ENCODE measurements at regions not wholly inside any gene's neighbourhood (a gene's known extent, or its start where the extent isn't known, plus 50 kb on each side); places are given as distances from the start of the nearest gene placed in this dataset.
"Not testable (repeated sequence)": the region's sequence is repeated elsewhere in the genome, so short reads cannot be mapped to it uniquely, and the experiment has no call there.

DNA sequence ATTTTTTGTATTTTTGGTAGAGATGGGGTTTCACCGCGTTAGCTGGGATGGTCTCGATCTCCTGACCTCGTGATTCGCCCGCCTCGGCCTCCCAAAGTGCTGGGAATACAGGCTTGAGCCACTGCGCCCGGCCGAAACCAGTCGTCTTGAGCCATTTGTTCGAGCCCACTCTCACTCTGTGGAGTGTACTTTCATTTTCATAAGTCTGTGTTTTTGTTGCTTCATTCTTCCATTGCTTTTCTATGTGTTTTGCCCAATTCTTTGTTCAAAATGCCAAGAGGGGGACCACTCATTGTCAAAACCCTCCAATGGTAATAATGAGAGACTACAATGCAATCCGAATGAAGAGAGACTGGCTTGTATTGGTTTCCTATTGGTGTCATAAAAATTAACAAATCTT, 1545.5 kb upstream of the DDX18 start:
- Mint-ChIP-seq H3K4me3 (no peak overlapping the region), H3K36me3 (ENCODE audit: low read depth) (no peaks in the 10 kb centered on the region), H3K4me1 (ENCODE audit: low read depth) (no peaks in the 10 kb centered on the region), H3K9me3 (peaks cover 10% of the 10 kb centered on the region), H3K27me3 (no peaks in the 10 kb centered on the region), H3K27ac (no peak overlapping the region)
- no peaks in the 10 kb centered on the region for H3K36me3 ChIP-seq (ENCODE audit: insufficient read depth, low read length)
- H3K27me3 ChIP-seq (ENCODE audit: control insufficient read depth in 1 of 2, insufficient read depth in 2 of 2, low read length in 2 of 2): no peaks in the 10 kb centered on the region
- POLR2A ChIA-PET: no interaction called here
- no peak for ATAC-seq (ENCODE audit: poor library complexity)
- DNase-seq: no peak
- H3K27ac ChIP-seq (ENCODE audit: low read depth in 1 of 2, low read length in 2 of 2): no peak overlapping the region
- peaks cover 3 to 7% of the 10 kb centered on the region in 2 experiments for H3K9me3 ChIP-seq (ENCODE audit: control insufficient read depth in 1 of 2, insufficient read depth in 1 of 2, low read length in 2 of 2)
- TF ChIP-seq, protein P1, sequence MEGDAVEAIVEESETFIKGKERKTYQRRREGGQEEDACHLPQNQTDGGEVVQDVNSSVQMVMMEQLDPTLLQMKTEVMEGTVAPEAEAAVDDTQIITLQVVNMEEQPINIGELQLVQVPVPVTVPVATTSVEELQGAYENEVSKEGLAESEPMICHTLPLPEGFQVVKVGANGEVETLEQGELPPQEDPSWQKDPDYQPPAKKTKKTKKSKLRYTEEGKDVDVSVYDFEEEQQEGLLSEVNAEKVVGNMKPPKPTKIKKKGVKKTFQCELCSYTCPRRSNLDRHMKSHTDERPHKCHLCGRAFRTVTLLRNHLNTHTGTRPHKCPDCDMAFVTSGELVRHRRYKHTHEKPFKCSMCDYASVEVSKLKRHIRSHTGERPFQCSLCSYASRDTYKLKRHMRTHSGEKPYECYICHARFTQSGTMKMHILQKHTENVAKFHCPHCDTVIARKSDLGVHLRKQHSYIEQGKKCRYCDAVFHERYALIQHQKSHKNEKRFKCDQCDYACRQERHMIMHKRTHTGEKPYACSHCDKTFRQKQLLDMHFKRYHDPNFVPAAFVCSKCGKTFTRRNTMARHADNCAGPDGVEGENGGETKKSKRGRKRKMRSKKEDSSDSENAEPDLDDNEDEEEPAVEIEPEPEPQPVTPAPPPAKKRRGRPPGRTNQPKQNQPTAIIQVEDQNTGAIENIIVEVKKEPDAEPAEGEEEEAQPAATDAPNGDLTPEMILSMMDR (IDR thresholded peaks at IDR 0.05): no peak
- no peak overlapping the region for H3K4me3 ChIP-seq (ENCODE audit: low read length)
- CTCF ChIA-PET: no interaction called here
- intact Hi-C loops (cut with DNase I, micrococcal nuclease): no loop called here
- H3K4me1 ChIP-seq (ENCODE audit: insufficient read depth, low read length): no peaks in the 10 kb centered on the region

DNA sequence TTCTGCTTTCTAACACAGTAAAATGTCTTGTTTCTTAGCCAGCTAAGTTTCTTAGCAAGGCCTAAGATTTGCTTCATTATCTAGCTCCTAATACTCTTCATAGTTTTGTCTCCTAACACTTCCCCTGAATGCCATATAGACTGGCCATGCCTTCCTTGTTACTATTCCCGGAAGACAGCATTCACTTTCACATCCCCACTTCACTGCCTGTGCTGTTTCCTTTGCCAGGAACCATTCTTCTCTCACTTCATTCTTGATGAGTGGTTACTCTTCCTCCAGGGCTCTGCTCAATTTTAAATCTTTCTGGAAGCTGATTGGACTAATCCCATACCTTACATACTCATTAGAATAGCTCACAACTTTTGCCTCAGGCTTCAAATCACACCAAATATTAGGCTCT, 1510.2 kb upstream of the DDX18 start:
- Mint-ChIP-seq H3K27ac (no peak overlapping the region), H3K9me3 (peaks cover 10% of the 10 kb centered on the region), H3K36me3 (ENCODE audit: low read depth) (no peaks in the 10 kb centered on the region), H3K27me3 (no peaks in the 10 kb centered on the region), H3K4me1 (ENCODE audit: low read depth) (no peaks in the 10 kb centered on the region), H3K4me3 (no peak overlapping the region)
- POLR2A ChIA-PET: no interaction called here
- H3K27me3 ChIP-seq (ENCODE audit: control insufficient read depth in 1 of 2, insufficient read depth in 2 of 2, low read length in 2 of 2): no peaks in the 10 kb centered on the region
- no peaks in the 10 kb centered on the region for H3K4me1 ChIP-seq (ENCODE audit: insufficient read depth, low read length)
- ATAC-seq (ENCODE audit: poor library complexity) (no peak), DNase-seq (no peak)
- H3K27ac ChIP-seq (ENCODE audit: low read depth in 1 of 2, low read length in 2 of 2): no peak overlapping the region
- no peak overlapping the region for H3K4me3 ChIP-seq (ENCODE audit: low read length)
- TF ChIP-seq, protein P1 (IDR thresholded peaks at IDR 0.05): no peak
- CTCF ChIA-PET: no interaction called here
- no peaks in the 10 kb centered on the region for H3K36me3 ChIP-seq (ENCODE audit: insufficient read depth, low read length)
- peaks cover 0 to 5% of the 10 kb centered on the region in 2 experiments for H3K9me3 ChIP-seq (ENCODE audit: control insufficient read depth in 1 of 2, insufficient read depth in 1 of 2, low read length in 2 of 2)
- intact Hi-C loops (cut with DNase I, micrococcal nuclease): no loop called here

DNA sequence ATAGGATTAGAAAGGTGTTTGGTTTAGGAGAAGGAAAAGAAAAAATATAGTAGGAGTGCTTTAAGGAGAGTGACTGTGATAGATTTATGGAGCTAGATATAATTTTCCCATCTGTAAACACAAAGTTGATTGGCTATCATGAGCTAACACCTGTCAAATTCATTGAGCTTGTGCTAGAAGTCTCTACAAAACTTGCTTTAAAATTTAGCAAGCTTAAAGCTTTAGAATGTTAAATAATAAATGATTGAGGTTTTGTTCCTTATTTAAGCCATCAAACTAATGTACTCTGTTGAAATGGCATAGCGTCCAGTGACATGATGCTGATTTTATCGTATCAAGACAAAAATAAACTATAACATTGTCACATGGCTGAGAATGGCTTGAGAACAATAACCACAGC, 1497.4 kb upstream of the DDX18 start:
- TF ChIP-seq, protein P1 (IDR thresholded peaks at IDR 0.05): no peak
- Mint-ChIP-seq H3K27ac (no peak overlapping the region), H3K36me3 (ENCODE audit: low read depth) (no peaks in the 10 kb centered on the region), H3K9me3 (peaks cover 21% of the 10 kb centered on the region), H3K27me3 (no peaks in the 10 kb centered on the region), H3K4me1 (ENCODE audit: low read depth) (no peaks in the 10 kb centered on the region), H3K4me3 (no peak overlapping the region)
- H3K27me3 ChIP-seq (ENCODE audit: control insufficient read depth in 1 of 2, insufficient read depth in 2 of 2, low read length in 2 of 2): no peaks in the 10 kb centered on the region
- H3K36me3 ChIP-seq (ENCODE audit: insufficient read depth, low read length): no peaks in the 10 kb centered on the region
- ChIA-PET POLR2A (no interaction called here), CTCF (no interaction called here)
- H3K9me3 ChIP-seq (ENCODE audit: control insufficient read depth in 1 of 2, insufficient read depth in 1 of 2, low read length in 2 of 2): no peaks in the 10 kb centered on the region
- intact Hi-C loops (cut with DNase I, micrococcal nuclease): no loop called here
- no peak overlapping the region for H3K27ac ChIP-seq (ENCODE audit: low read depth in 1 of 2, low read length in 2 of 2)
- ATAC-seq (ENCODE audit: poor library complexity): no peak
- H3K4me3 ChIP-seq (ENCODE audit: low read length): no peak overlapping the region
- no peaks in the 10 kb centered on the region for H3K4me1 ChIP-seq (ENCODE audit: insufficient read depth, low read length)
- DNase-seq: no peak

DNA sequence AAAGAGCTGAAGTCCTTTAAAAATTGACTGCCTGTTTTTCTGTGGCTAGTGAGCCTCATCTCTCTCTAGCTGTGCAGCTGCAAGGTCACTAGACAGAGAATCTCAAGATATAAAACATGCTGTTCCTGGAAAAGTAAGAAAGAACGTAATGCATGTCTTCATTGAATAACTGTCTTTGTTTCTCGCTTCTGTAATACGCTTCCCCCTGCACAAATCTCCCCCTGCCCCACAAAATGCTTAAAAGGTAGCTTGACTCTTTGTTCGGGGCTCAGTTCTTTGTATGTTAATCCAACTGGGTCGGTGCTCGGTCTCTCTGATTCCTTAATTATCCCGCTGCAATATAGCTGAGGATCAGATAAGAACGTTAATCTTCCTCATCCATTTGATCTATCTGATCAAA, 1495.9 kb upstream of the DDX18 start:
- DNase-seq; ATAC-seq (ENCODE audit: poor library complexity); POLR2A ChIA-PET; H3K4me1 ChIP-seq (ENCODE audit: insufficient read depth, low read length); H3K36me3 ChIP-seq (ENCODE audit: insufficient read depth, low read length); H3K27me3 ChIP-seq (ENCODE audit: control insufficient read depth in 1 of 2, insufficient read depth in 2 of 2, low read length in 2 of 2); H3K27ac Mint-ChIP-seq; H3K9me3 ChIP-seq (ENCODE audit: control insufficient read depth in 1 of 2, insufficient read depth in 1 of 2, low read length in 2 of 2); CTCF ChIA-PET; H3K4me3 ChIP-seq (ENCODE audit: low read length); H3K4me1 Mint-ChIP-seq (ENCODE audit: low read depth); H3K27ac ChIP-seq (ENCODE audit: low read depth in 1 of 2, low read length in 2 of 2); H3K36me3 Mint-ChIP-seq (ENCODE audit: low read depth); intact Hi-C loops (cut with DNase I, micrococcal nuclease); H3K27me3 Mint-ChIP-seq; H3K4me3 Mint-ChIP-seq: not testable (repeated sequence)
- H3K9me3 Mint-ChIP-seq: peaks cover 21% of the 10 kb centered on the region
